Lower leg skin (tissue), 4 donors: ENCODE measurements at regions not wholly inside any gene's neighbourhood (a gene's known extent, or its start where the extent isn't known, plus 50 kb on each side); places are given as distances from the start of the nearest gene placed in this dataset.

Experiments
- DNase-seq, 2 donors: peaks; one replicate each; pipeline ENCODE4 v3.0.0-alpha.2; 2019; ENCODE audit warnings: low spot score in 2 of 2
- H3K4me3 ChIP-seq: fragments of 200-600 bp; sonication (generic); 2 replicates; pipeline ENCODE4 v1.5.1; 2017; ENCODE audit warnings: mild to moderate bottlenecking, low read depth; ENCODE audit not compliant: poor library complexity, severe bottlenecking
- POLR2A ChIP-seq, 2 donors: fragments of 450-650 bp; IDR thresholded peaks; one replicate each; pipeline ENCODE4 v1.6.1; 2016 to 2017; ENCODE audit warnings: antibody characterized with exemption in 2 of 2, mild to moderate bottlenecking in 1 of 2, moderate library complexity in 1 of 2
- WGBS, 2 donors: methylation state at CpG; one replicate each; pipeline ENCODE4 v1.1.5; 2018; 5-methylcytosine and 5-hydroxymethylcytosine counted together
- intact Hi-C: fragments of 100-400 bp; cut with DNase I; formaldehyde crosslinking; loops from one replicate; pipeline ENCODE4 v1.15.0; 2023; ENCODE audit warnings: low total_unique reads
- TF ChIP-seq, protein P1 (sequence below), 3 donors: fragments of 450-650 bp; IDR thresholded peaks; one replicate each; pipeline ENCODE4 v1.5.1; 2016; ENCODE audit warnings: antibody characterized with exemption in 3 of 3, mild to moderate bottlenecking in 3 of 3, moderate library complexity in 2 of 3

GRCh38 chr5:143569213-143569701 is 165.8 kb upstream of the NR3C1 start:
- intact Hi-C loops, result no loop called here
- DNase-seq, result no peak
- no peak overlapping the region for H3K4me3 ChIP-seq
- WGBS, 2 donors, result 77 to 82% methylated on average over 4 of the region's 4 CpGs
- TF ChIP-seq, protein P1, sequence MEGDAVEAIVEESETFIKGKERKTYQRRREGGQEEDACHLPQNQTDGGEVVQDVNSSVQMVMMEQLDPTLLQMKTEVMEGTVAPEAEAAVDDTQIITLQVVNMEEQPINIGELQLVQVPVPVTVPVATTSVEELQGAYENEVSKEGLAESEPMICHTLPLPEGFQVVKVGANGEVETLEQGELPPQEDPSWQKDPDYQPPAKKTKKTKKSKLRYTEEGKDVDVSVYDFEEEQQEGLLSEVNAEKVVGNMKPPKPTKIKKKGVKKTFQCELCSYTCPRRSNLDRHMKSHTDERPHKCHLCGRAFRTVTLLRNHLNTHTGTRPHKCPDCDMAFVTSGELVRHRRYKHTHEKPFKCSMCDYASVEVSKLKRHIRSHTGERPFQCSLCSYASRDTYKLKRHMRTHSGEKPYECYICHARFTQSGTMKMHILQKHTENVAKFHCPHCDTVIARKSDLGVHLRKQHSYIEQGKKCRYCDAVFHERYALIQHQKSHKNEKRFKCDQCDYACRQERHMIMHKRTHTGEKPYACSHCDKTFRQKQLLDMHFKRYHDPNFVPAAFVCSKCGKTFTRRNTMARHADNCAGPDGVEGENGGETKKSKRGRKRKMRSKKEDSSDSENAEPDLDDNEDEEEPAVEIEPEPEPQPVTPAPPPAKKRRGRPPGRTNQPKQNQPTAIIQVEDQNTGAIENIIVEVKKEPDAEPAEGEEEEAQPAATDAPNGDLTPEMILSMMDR (IDR thresholded peaks at IDR 0.05), result no peak
- TF ChIP-seq POLR2A (IDR thresholded peaks at IDR 0.05), result no peak

DNA sequence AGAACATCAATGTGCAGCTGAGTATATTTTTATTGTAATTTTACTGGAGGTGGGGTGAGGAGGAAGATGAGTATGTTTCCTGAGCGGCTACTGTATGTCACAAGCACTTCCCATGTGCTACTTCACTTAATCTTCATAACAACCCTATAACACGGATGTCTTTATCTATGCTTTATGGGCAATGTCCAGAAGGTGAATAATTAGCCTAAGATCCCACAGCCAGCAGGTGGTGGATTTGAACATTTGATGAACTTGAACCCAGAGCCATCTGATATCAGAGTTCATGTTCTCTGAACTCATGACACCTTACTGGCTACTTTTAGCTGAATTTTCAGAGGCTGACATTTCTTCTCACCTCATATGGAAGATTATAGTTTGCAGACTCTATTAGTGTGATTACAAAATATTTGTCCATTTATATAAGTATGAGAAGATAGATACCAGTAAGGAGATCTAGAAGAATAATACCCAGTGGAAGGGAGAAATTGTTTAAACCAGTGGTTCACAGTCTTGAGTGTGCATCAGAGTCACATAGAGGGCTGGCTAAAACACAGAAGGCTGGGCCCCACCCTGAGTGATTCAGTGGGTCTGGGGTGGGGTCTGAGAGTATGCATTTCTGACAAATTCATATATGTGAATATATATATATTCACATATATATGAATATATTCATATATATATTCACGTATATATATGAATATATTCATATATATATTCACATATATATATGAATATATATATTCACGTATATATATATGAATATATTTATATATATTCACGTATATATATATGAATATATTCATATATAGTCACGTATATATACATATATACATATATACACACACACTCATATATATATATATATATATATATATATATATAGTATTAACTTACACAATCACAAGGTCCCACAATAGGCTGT is 164.4 kb upstream of the NR3C1 start:
- intact Hi-C loops, result no loop called here
- no peak overlapping the region for H3K4me3 ChIP-seq
- TF ChIP-seq POLR2A (IDR thresholded peaks at IDR 0.05), result no peak
- TF ChIP-seq, protein P1 (IDR thresholded peaks at IDR 0.05), result no peak
- no peak for DNase-seq
- 89 to 90% methylated on average over 6 of the region's 6 CpGs for WGBS, 2 donors

- TF ChIP-seq, protein P1 (IDR thresholded peaks at IDR 0.05), result no peak
- TF ChIP-seq POLR2A (IDR thresholded peaks at IDR 0.05), result no peak
- no peak for DNase-seq
- no peak overlapping the region for H3K4me3 ChIP-seq
- WGBS, 2 donors, result 93 to 100% methylated on average over 2 of the region's 2 CpGs
- intact Hi-C loops, result no loop called here
Measured at GRCh38 chr5:143566139-143566538, 162.7 kb upstream of the NR3C1 start.

DNA sequence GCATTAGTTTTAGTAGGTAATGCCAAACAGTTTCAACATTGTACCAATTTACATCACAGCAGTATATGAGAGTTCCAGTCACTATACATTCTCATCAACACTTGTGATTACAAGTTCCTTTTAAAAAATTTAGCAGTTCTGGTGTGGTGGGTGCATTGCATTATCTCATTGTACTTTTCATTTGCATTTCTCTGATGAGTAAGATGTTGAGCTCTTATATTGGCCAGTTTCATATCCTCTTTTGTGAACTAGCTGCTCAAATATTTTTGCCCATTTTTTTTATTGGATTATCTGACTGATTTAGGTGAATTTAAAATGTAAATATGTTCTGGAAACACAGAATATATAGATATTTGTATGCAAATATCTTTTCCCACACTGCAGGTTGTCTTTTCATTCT is 160.9 kb upstream of the NR3C1 start:
- intact Hi-C loops, result no loop called here
- TF ChIP-seq, protein P1 (IDR thresholded peaks at IDR 0.05), result no peak
- no peak for TF ChIP-seq POLR2A (IDR thresholded peaks at IDR 0.05)
- no peak for DNase-seq
- no peak overlapping the region for H3K4me3 ChIP-seq

GRCh38 chr5:143562935-143563334 is 159.4 kb upstream of the NR3C1 start:
- H3K4me3 ChIP-seq, result no peak overlapping the region
- DNase-seq, result no peak
- intact Hi-C loops, result no loop called here
- no peak for TF ChIP-seq POLR2A (IDR thresholded peaks at IDR 0.05)
- TF ChIP-seq, protein P1 (IDR thresholded peaks at IDR 0.05), result no peak
- WGBS, 2 donors, result 54 to 61% methylated on average over 4 of the region's 4 CpGs
